CD4-positive, alpha-beta T cell (primary cell): ENCODE measurements at regions not wholly inside any gene's neighbourhood (a gene's known extent, or its start where the extent isn't known, plus 50 kb on each side); places are given as distances from the start of the nearest gene placed in this dataset.

Source experiments
- ATAC-seq: fragments of 200-7000 bp; cut with Tn5 transposase; one replicate; pipeline ENCODE4 v1.10.0; 2022; ENCODE audit warnings: mild to moderate bottlenecking; ENCODE audit not compliant: poor library complexity
- CTCF ChIA-PET: fragments of 350-600 bp; sonication (Branson Sonifier 250); formaldehyde crosslinking; loops from one replicate; lab custom pipeline; 2021; ENCODE audit warnings: antibody characterized with exemption, inconsistent platforms; lab: Charles Lee
- POLR2A ChIA-PET: fragments of 350-600 bp; sonication (Branson Sonifier 250); formaldehyde crosslinking; loops from one replicate; lab custom pipeline; 2021; ENCODE audit warnings: antibody characterized with exemption, inconsistent platforms; lab: Charles Lee
- DNase-seq, 14 experiments: peaks; one replicate each; pipeline ENCODE4 v3.0.0-alpha.2; 2013 to 2020; ENCODE audit warnings: mixed read lengths in 2 of 14
- H3K27ac ChIP-seq, 2 donors: one replicate each; pipeline versions ENCODE4 v1.5.1 to v1.7.0; 2013; ENCODE audit warnings: low read length in 2 of 2, low read depth in 1 of 2, mild to moderate bottlenecking in 1 of 2
- H3K27me3 ChIP-seq, 2 experiments: 1 replicate in 1 of 2; 2 replicates in 1 of 2; pipeline versions ENCODE4 v1.6.1 to v1.7.0; 2013; ENCODE audit warnings: low read length in 2 of 2, control low read depth in 1 of 2, mild to moderate bottlenecking in 1 of 2, moderate library complexity in 1 of 2; ENCODE audit not compliant: insufficient read depth in 2 of 2, control insufficient read depth in 1 of 2
- H3K36me3 ChIP-seq: one replicate; pipeline ENCODE4 v1.6.1; 2013; ENCODE audit warnings: low read length, control low read depth; ENCODE audit not compliant: insufficient read depth
- H3K4me1 ChIP-seq: one replicate; pipeline ENCODE4 v1.6.1; 2013; ENCODE audit warnings: low read length, control low read depth; ENCODE audit not compliant: insufficient read depth
- H3K4me3 ChIP-seq: one replicate; pipeline ENCODE4 v1.5.1; 2013; ENCODE audit warnings: mild to moderate bottlenecking, low read length, moderate library complexity
- H3K9me3 ChIP-seq, 2 experiments: 1 replicate in 1 of 2; 2 replicates in 1 of 2; pipeline versions ENCODE4 v1.6.1 to v1.7.0; 2013; ENCODE audit warnings: low read length in 2 of 2, mild to moderate bottlenecking in 2 of 2, control low read depth in 1 of 2, moderate library complexity in 1 of 2; ENCODE audit not compliant: control insufficient read depth in 1 of 2, insufficient read depth in 1 of 2
- H3K27ac Mint-ChIP-seq: one replicate; pipeline ENCODE4 v1.8.0; 2020; ENCODE audit warnings: mixed read lengths
- H3K27me3 Mint-ChIP-seq: one replicate; pipeline ENCODE4 v1.8.0; 2021; ENCODE audit warnings: mixed read lengths
- H3K36me3 Mint-ChIP-seq: one replicate; pipeline ENCODE4 v1.8.0; 2021; ENCODE audit warnings: low read depth, mixed read lengths
- H3K4me1 Mint-ChIP-seq: one replicate; pipeline ENCODE4 v1.8.0; 2021; ENCODE audit warnings: low read depth, mixed read lengths
- H3K4me3 Mint-ChIP-seq: one replicate; pipeline ENCODE4 v1.8.0; 2020; ENCODE audit warnings: mild to moderate bottlenecking, mixed read lengths
- H3K9me3 Mint-ChIP-seq: one replicate; pipeline ENCODE4 v1.8.0; 2020; ENCODE audit warnings: mixed read lengths
- intact Hi-C, 2 experiments: fragments of 100-400 bp; cut with DNase I in 1 of 2; cut with micrococcal nuclease in 1 of 2; formaldehyde crosslinking; loops; one replicate each; pipeline versions ENCODE4 v1.15.1 to v1.9.0; 2023 to 2025; cut with DNase I, micrococcal nuclease
- TF ChIP-seq, protein P1 (sequence below): fragments of 200-600 bp; IDR thresholded peaks from one replicate; pipeline ENCODE4 v1.8.0; 2022; ENCODE audit warnings: antibody characterized with exemption, mild to moderate bottlenecking

DNA sequence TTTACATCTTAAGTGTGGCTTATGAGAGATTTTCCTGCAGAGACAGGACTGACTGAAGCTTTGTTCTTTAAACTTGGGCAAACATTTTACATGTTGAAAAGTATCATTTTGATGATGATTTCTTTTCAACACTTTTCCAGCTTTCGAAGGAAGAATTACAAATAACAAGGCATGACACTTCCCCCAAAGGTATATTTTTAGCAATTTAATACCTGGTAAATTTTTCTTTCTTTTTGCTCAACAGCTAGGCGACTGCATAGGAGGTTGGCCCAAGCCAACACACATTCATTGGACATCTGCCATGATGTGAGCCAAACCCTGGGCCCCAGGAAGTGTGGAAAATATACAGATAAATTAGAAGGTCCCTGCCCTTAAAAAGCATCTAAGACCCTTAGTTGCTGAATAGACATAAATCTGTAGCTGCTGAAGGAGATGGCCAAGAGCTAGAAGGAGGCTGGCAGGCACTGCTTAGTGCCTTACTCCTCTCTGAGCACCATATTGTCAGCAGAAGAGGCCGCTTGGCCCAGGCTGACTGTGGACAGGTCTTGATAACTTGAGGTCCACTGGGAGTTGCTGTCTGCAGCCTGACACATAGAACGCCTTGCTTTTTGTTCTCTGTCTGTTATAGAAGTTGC, 53.3 kb upstream of the CD44 start:
- H3K4me3 Mint-ChIP-seq = no peak overlapping the region
- no peaks in the 10 kb centered on the region for H3K36me3 Mint-ChIP-seq
- H3K4me3 ChIP-seq = no peak overlapping the region
- no peak for DNase-seq
- peaks cover 94% of the 10 kb centered on the region for H3K4me1 Mint-ChIP-seq
- ATAC-seq = no peak
- intact Hi-C loops = loop anchor here in 1 of 2 experiments (2.0 to 5.0 kb wide), 4 partner anchors 19 to 302 kb away; no protein-coding TSS in a partner anchor
- H3K9me3 ChIP-seq = no peaks in the 10 kb centered on the region
- no peak overlapping the region for H3K27ac ChIP-seq
- H3K36me3 ChIP-seq = no peaks in the 10 kb centered on the region
- peak overlapping the region; percentile 98 for H3K27ac Mint-ChIP-seq
- no peaks in the 10 kb centered on the region for H3K27me3 ChIP-seq
- peaks cover 71% of the 10 kb centered on the region for H3K4me1 ChIP-seq
- TF ChIP-seq, protein P1, sequence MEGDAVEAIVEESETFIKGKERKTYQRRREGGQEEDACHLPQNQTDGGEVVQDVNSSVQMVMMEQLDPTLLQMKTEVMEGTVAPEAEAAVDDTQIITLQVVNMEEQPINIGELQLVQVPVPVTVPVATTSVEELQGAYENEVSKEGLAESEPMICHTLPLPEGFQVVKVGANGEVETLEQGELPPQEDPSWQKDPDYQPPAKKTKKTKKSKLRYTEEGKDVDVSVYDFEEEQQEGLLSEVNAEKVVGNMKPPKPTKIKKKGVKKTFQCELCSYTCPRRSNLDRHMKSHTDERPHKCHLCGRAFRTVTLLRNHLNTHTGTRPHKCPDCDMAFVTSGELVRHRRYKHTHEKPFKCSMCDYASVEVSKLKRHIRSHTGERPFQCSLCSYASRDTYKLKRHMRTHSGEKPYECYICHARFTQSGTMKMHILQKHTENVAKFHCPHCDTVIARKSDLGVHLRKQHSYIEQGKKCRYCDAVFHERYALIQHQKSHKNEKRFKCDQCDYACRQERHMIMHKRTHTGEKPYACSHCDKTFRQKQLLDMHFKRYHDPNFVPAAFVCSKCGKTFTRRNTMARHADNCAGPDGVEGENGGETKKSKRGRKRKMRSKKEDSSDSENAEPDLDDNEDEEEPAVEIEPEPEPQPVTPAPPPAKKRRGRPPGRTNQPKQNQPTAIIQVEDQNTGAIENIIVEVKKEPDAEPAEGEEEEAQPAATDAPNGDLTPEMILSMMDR = no peak
- ChIA-PET POLR2A (interaction anchor here (0.9 to 4.4 kb wide), 4 partner anchors 38 to 70 kb away, joined by 3 to 30 read pairs (median 4); partner anchors contain the start of gene CD44), CTCF (interaction anchor here (1.8 kb wide), 1 partner anchor 220 kb away, joined by 4 read pairs; no protein-coding TSS in a partner anchor)
- H3K27me3 Mint-ChIP-seq = no peaks in the 10 kb centered on the region
- H3K9me3 Mint-ChIP-seq = no peaks in the 10 kb centered on the region

DNA sequence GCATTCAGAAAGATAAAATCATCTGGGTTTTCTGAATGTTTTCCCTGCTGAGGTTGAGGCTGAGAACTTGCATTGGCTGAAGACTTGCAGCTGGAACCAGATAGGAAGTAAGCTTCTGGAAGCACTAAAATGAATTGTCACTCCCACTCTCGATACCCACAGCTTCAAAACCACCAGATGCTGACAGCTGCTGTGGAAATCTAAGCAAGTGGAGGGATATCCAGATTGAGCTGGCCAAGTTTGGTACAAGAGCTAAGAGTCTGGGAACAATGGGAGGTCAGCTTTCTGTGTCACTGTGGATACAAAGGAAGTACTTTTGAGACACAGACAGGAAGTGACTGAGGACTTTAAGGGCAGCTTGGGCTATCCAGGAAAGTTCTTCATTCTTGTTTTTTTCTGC, 51.3 kb upstream of the CD44 start:
- TF ChIP-seq, protein P1 = no peak
- Mint-ChIP-seq H3K4me3 (no peak overlapping the region), H3K27me3 (no peaks in the 10 kb centered on the region), H3K27ac (peak overlapping the region; percentile 69), H3K9me3 (no peaks in the 10 kb centered on the region), H3K4me1 (peaks cover 91% of the 10 kb centered on the region), H3K36me3 (no peaks in the 10 kb centered on the region)
- no peaks in the 10 kb centered on the region for H3K27me3 ChIP-seq
- no peak overlapping the region for H3K4me3 ChIP-seq
- DNase-seq (peak in 3 of 14 experiments; percentile 27 to 53 (median 50)), ATAC-seq (no peak)
- peaks cover 60% of the 10 kb centered on the region for H3K4me1 ChIP-seq
- POLR2A ChIA-PET = interaction anchor here (0.7 to 1.5 kb wide), 5 partner anchors 9 to 76 kb away, joined by 3 to 9 read pairs (median 4); partner anchors contain the start of gene CD44
- intact Hi-C loops = loop anchor here in 1 of 2 experiments (2.0 to 5.0 kb wide), 4 partner anchors 49 to 300 kb away; no protein-coding TSS in a partner anchor
- CTCF ChIA-PET = interaction anchor here (0.8 kb wide), 1 partner anchor 87 kb away, joined by 3 read pairs; no protein-coding TSS in a partner anchor
- H3K27ac ChIP-seq = no peak overlapping the region
- no peaks in the 10 kb centered on the region for H3K9me3 ChIP-seq
- H3K36me3 ChIP-seq = no peaks in the 10 kb centered on the region

DNA sequence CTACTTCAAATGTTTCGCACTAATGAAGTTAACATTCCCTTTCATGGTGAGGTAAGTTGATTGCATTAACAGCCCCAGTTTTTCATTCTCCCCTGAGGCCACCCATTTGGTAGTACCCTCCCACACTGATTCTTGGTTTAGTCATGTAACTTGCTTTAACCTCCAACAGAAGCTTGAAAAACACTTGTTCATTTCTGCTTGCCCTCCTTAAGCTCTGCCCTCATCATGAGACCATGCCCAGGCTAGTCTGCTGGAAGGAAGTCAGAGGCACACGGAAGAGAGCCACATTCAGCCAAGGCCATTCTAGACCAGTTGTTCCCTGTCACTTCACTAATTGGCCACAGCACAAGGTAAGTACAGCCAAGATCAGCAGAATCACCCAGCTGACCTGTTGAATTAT, 50.7 kb upstream of the CD44 start:
- Mint-ChIP-seq H3K4me3 (no peak overlapping the region), H3K27me3 (no peaks in the 10 kb centered on the region), H3K36me3 (no peaks in the 10 kb centered on the region), H3K4me1 (peaks cover 91% of the 10 kb centered on the region), H3K9me3 (no peaks in the 10 kb centered on the region), H3K27ac (peak overlapping the region; percentile 69)
- POLR2A ChIA-PET = interaction anchor here (0.7 to 1.5 kb wide), 4 partner anchors 10 to 89 kb away, joined by 3 to 9 read pairs (median 5); partner anchors contain the start of gene CD44
- ATAC-seq = no peak
- intact Hi-C loops = loop anchor here in 1 of 2 experiments (2.0 to 5.0 kb wide), 4 partner anchors 49 to 299 kb away; no protein-coding TSS in a partner anchor
- Histone ChIP-seq H3K9me3 (no peaks in the 10 kb centered on the region), H3K36me3 (no peaks in the 10 kb centered on the region), H3K4me1 (peaks cover 54% of the 10 kb centered on the region), H3K27me3 (no peaks in the 10 kb centered on the region), H3K27ac (no peak overlapping the region), H3K4me3 (no peak overlapping the region)
- no peak for DNase-seq
- CTCF ChIA-PET = interaction anchor here (0.8 kb wide), 1 partner anchor 88 kb away, joined by 3 read pairs; no protein-coding TSS in a partner anchor
- TF ChIP-seq, protein P1 = no peak
